Progenitor cell of endocrine pancreas (in vitro differentiated cells): ENCODE measurements at regions not wholly inside any gene's neighbourhood (a gene's known extent, or its start where the extent isn't known, plus 50 kb on each side); places are given as distances from the start of the nearest gene placed in this dataset.

Experiments
- DNase-seq: peaks from one replicate; pipeline ENCODE4 v3.0.0; 2021; ENCODE audit warnings: low spot score; ENCODE audit not compliant: unreplicated experiment
- H3K27ac Mint-ChIP-seq: 2 replicates; pipeline ENCODE4 v1.8.0; 2021; ENCODE audit warnings: mild to moderate bottlenecking, moderate library complexity, mixed read lengths
- H3K27me3 Mint-ChIP-seq: 2 replicates; pipeline ENCODE4 v1.8.0; 2021; ENCODE audit warnings: mixed read lengths
- H3K36me3 Mint-ChIP-seq: 2 replicates; pipeline ENCODE4 v1.8.0; 2022; ENCODE audit warnings: mixed read lengths; ENCODE audit not compliant: insufficient read depth
- H3K4me1 Mint-ChIP-seq: 2 replicates; pipeline ENCODE4 v1.8.0; 2021; ENCODE audit warnings: low read depth, mixed read lengths
- H3K4me3 Mint-ChIP-seq: 2 replicates; pipeline ENCODE4 v1.8.0; 2021; ENCODE audit warnings: low read depth, mild to moderate bottlenecking, moderate library complexity, mixed read lengths
- H3K9me3 Mint-ChIP-seq: 2 replicates; pipeline ENCODE4 v1.8.0; 2021; ENCODE audit warnings: low read depth, mixed read lengths
- CTCF ChIP-seq: fragments of 200-600 bp; sonication (generic); IDR thresholded peaks from one replicate; pipeline ENCODE4 v1.5.0; 2021; ENCODE audit warnings: antibody characterized with exemption, mild to moderate bottlenecking; ENCODE audit not compliant: unreplicated experiment

GRCh38 chrX:68902706-68903504, 74.1 kb downstream of the EFNB1 start:
- no peak for TF ChIP-seq CTCF
- Mint-ChIP-seq H3K36me3 (no peaks in the 10 kb centered on the region), H3K27ac (no peak overlapping the region), H3K27me3 (no peaks in the 10 kb centered on the region), H3K9me3 (peaks cover 9% of the 10 kb centered on the region), H3K4me1 (no peaks in the 10 kb centered on the region), H3K4me3 (no peak overlapping the region)
- no peak for DNase-seq

GRCh38 chrX:68901519-68901918, 72.7 kb downstream of the EFNB1 start:
- Mint-ChIP-seq H3K4me3 (no peak overlapping the region), H3K36me3 (no peaks in the 10 kb centered on the region), H3K9me3 (peaks cover 6% of the 10 kb centered on the region), H3K27ac (no peak overlapping the region), H3K4me1 (no peaks in the 10 kb centered on the region), H3K27me3 (no peaks in the 10 kb centered on the region)
- no peak for DNase-seq
- TF ChIP-seq CTCF = no peak

GRCh38 chrX:68898598-68898997, 69.8 kb downstream of the EFNB1 start:
- H3K9me3 Mint-ChIP-seq = peaks cover 4% of the 10 kb centered on the region
- DNase-seq = no peak
- no peak overlapping the region for H3K4me3 Mint-ChIP-seq
- no peak for TF ChIP-seq CTCF
- H3K36me3 Mint-ChIP-seq = peaks cover 2% of the 10 kb centered on the region
- H3K4me1 Mint-ChIP-seq = peaks cover 4% of the 10 kb centered on the region
- no peak overlapping the region for H3K27ac Mint-ChIP-seq
- H3K27me3 Mint-ChIP-seq = peaks cover 6% of the 10 kb centered on the region

GRCh38 chrX:68897118-68897945, 68.5 kb downstream of the EFNB1 start:
- peaks cover 4% of the 10 kb centered on the region for H3K9me3 Mint-ChIP-seq
- peaks cover 6% of the 10 kb centered on the region for H3K27me3 Mint-ChIP-seq
- peaks cover 2% of the 10 kb centered on the region for H3K36me3 Mint-ChIP-seq

More at GRCh38 chrX:68897118-68897945, 68.5 kb downstream of the EFNB1 start:
- Mint-ChIP-seq H3K4me1 (peaks cover 4% of the 10 kb centered on the region), H3K27ac (no peak overlapping the region), H3K4me3 (no peak overlapping the region)
- DNase-seq = no peak
- TF ChIP-seq CTCF = no peak
